NCI-H1694 treated with DMSO at 0.1 percent for 48 hours (cell line): ENCODE measurements at regions not wholly inside any gene's neighbourhood (a gene's known extent, or its start where the extent isn't known, plus 50 kb on each side); places are given as distances from the start of the nearest gene placed in this dataset.
"Not testable (repeated sequence)": the region's sequence is repeated elsewhere in the genome, so short reads cannot be mapped to it uniquely, and the experiment has no call there.

ENCODE experiments used
- DNase-seq: peaks from one replicate; lab custom pipeline; 2025; lab: John Stamatoyannopoulos, UW

GRCh38 chr21:14903172-14903865, 161.5 kb downstream of the NRIP1 start:
- DNase-seq = no peak

- no peak for DNase-seq
Observed at GRCh38 chr21:14901482-14901958, 163.3 kb downstream of the NRIP1 start.

- DNase-seq = no peak
Observed at GRCh38 chr21:14900611-14901010, 164.2 kb downstream of the NRIP1 start.

- DNase-seq = no peak
Observed at GRCh38 chr21:14900058-14900457, 164.7 kb downstream of the NRIP1 start.

- DNase-seq = no peak
Observed at GRCh38 chr21:14895792-14896191, 169.0 kb downstream of the NRIP1 start.

GRCh38 chr21:14890141-14890540, 174.7 kb downstream of the NRIP1 start:
- DNase-seq = no peak

GRCh38 chr21:14889080-14889810, 175.6 kb downstream of the NRIP1 start:
- no peak for DNase-seq

- no peak for DNase-seq
Observed at GRCh38 chr21:14888202-14888601, 176.6 kb downstream of the NRIP1 start.

- no peak for DNase-seq
Observed at GRCh38 chr21:14886001-14886400, 178.8 kb downstream of the NRIP1 start.

- DNase-seq = no peak
Observed at GRCh38 chr21:14883351-14883750, 181.4 kb downstream of the NRIP1 start.

- DNase-seq = not testable (repeated sequence)
Observed at GRCh38 chr21:14882545-14882944, 182.3 kb downstream of the NRIP1 start.

- DNase-seq = no peak
Observed at GRCh38 chr21:14881863-14882499, 182.8 kb downstream of the NRIP1 start.

GRCh38 chr21:14880922-14881321, 183.9 kb downstream of the NRIP1 start:
- no peak for DNase-seq

GRCh38 chr21:14879458-14879857, 185.3 kb downstream of the NRIP1 start:
- no peak for DNase-seq

- DNase-seq = no peak
Observed at GRCh38 chr21:14878971-14879370, 185.8 kb downstream of the NRIP1 start.

GRCh38 chr21:14877581-14878228, 187.1 kb downstream of the NRIP1 start:
- DNase-seq = no peak

GRCh38 chr21:14876524-14876840, 188.3 kb downstream of the NRIP1 start:
- no peak for DNase-seq

GRCh38 chr21:14875704-14876523, 188.9 kb downstream of the NRIP1 start:
- no peak for DNase-seq

- no peak for DNase-seq
Observed at GRCh38 chr21:14875186-14875585, 189.6 kb downstream of the NRIP1 start.

GRCh38 chr21:14874379-14874778, 190.4 kb downstream of the NRIP1 start:
- DNase-seq = no peak

- DNase-seq = no peak
Observed at GRCh38 chr21:14871861-14872260, 192.9 kb downstream of the NRIP1 start.

- no peak for DNase-seq
Observed at GRCh38 chr21:14870853-14871149, 194.0 kb downstream of the NRIP1 start.
